HG02852 (cell line): ENCODE measurements at regions not wholly inside any gene's neighbourhood (a gene's known extent, or its start where the extent isn't known, plus 50 kb on each side); places are given as distances from the start of the nearest gene placed in this dataset.
A peak's percentile ranks its signal among the peaks of the same experiment; 100 is the strongest.

Experiments
- ATAC-seq: cut with Tn5 transposase; IDR thresholded peaks from one replicate; pipeline ENCODE4 v1.9.1; 2021; ENCODE audit warnings: mild to moderate bottlenecking, moderate library complexity; ENCODE audit not compliant: unreplicated experiment

DNA sequence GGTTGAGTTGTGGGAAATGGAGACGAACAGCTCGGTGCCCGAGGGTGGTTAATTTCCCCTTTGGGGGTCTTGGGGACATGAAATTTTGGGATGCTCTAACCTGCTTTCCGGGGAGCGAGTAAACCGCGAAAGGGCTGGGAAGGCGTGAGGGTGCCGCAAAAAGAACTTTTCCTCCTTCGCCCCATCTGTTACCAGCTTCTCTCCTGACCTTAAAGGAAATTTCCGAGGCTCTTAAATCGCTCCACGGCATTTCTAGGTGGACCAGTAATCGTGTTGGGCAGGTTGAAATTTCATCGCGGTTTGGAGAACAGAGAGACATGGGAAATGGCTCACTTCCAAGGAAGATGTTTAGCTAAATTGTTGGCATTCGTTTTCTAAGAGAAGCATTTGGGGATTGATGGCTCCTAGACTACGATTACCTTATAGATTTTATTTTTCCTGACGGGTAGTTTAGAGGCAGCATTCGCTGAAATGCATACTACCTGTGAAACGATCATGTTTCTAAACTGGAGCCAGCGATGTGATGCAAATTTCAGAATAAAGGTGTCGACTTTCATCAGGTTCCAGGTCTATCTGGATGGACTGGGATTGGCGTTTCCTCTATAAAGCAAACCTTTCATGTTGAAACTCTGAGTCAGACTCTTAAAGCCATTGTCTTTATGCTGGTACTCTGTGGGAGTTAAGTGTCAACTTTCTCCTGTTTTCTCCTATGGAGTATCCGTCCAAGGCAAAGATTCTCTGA lies 414.5 kb downstream of the PCNX1 start:
- ATAC-seq: no peak

DNA sequence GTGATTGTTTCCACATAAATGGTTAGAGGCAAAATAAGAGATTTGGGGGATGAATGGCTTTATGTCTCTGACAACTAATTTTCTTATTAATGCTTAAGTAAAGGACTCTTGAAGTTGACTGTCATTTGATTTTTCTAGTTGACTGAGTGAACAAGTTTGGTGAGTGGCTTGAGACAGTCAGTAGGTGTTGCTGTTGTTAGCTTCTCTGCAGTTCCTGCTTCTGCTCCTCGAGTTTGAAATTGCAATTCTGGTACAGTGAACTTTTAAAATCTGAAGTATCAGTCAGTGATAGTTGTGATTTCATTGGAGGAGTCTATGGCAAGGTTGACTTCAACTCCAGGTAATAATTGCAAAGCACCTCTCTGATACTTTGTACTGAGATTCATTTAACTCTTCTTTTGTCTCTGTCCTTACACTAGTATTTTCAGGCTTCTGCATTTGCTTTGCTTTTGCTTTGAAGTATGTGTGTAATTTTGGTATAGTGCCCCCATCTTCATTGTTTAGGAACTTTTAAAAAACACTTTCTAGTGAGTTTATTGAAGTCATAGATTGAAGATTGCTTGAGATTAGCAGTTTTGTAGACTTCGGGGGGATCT lies 415.5 kb downstream of the PCNX1 start:
- ATAC-seq: no peak

DNA sequence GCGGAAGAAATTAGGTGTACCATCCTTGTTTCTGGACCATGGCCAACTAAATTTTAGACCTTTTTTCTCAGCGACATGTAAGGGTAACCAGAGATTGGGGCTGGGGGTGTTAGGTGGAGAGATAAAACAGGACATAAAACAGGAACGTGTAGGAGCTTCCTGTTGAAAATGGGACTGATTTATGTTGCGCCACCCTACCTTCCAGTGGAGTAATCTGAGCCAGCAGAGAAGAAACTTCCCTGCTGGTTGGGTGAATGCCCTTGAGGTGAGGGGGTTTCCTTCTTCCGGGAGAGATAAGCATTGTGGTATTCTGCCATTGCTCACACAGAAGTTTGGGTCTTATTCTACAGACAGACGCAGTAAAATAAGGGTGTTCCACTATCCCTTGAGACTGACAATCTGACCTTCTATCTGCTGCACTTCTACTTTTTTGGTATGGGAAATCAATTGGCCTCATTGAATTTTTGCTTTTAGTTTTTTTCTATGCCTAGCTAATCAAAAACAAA lies 417.6 kb downstream of the PCNX1 start:
- no peak for ATAC-seq

DNA sequence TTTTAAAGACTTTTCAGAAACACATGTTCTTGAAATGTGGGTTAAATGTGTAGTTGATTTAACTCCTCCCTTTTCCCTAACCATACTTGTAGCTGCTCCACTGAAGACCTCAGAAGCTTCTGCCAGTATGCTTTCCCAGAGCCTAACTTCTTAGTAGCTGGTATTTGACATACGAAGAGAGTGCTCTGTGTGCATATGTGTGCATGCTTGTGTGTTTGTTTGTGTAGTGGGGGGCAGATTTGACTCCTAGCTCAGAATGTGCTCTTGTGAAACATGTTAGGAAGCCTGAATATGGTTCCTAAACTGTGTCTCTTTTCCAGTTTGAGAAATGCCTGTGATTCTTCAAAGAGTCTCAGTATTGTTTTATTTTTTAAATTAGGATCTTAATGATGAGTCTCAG lies 420.4 kb downstream of the PCNX1 start:
- no peak for ATAC-seq

DNA sequence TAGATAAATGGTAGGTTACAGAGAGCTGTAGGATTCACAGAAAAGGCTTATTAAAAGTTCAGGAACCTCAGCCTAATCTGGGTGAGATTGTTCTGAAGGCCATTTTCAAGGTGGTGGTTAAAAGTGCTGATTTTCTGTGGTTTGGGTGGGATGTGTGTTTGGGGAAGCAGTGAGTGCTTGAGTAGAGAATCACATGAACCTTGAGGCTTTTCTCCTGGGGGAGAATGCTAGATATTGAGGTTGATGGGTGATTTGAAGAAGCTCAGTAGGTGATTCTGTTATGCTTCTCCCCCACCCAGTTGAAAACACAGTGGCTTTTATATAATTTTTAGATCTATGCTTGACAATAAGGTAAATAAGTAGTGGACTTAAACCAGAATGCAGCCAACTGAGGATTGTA lies 420.9 kb downstream of the PCNX1 start:
- ATAC-seq: no peak

DNA sequence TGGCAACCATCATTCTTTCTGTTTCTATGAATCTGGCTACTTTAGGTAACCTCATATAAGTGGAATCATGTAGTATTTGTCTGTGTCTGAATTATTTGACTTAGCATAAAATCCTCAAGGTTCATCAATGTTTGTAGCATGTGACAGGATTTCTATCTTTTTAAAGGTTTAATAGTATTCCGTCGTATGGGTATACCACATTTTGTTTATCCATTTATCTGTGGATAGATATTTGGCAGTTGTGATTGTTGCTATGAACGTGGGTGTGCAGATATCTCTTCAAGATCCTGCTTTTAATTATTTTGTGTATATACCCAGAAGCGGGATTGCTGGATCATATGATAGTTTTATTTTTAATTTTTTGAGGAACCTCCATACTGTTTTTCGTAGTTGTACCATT lies 421.7 kb downstream of the PCNX1 start:
- ATAC-seq: no peak

DNA sequence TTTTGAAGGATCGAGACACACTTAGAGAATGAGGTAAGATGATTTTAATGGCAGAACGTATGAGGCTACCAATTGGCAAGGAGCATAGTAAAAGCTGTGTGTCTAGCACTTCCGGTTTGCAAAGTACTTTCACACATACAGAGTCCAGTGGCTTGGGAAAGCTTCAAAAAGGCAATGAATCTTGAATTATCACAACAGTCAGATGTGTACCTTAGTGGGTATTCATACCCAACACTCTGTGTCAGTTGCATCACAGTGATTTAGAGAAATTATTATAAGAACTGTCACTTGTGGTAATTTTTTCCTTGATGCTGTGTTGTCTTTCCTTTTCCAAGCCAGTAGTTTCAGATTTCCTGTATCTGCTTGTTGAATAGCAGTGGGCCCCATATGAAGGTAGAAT lies 424.1 kb downstream of the PCNX1 start:
- ATAC-seq: no peak

DNA sequence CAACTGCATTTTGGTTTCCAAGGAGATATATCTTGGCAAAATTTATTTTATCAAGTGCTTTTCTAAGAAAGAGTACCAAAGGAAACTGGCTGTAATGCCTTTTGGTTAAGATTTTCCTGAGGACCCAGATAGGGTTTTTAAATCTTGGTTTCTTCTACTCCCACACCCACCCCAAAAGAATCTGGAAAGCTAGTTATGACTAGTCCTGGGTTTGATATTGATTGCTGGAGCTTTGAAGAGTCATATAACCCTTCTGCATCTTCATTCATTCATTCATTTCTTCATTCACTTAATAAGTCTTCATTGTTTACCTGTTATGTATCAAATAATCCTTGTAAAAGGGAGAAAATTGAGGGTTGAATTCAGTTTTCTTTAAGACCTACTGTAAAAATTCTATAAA lies 425.2 kb downstream of the PCNX1 start:
- no peak for ATAC-seq

DNA sequence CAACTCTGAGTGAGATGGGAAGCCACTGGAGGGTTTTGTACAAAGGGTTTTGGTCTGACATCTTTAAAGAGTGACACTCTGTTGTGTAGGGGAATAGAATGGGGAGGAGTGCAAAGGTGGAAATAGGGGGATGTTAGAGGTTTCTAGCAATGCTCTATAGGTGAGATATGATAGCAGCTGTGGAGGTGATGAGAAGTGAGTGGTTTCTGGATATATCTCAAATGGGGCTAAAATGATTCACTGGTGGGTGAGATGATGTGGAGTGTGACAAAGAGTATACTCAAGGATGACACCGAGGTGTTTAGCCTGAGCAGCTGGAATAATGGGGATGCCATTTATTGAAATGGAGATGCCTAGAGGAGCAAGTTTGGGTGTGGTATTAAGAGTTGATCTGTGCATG lies 426.4 kb downstream of the PCNX1 start:
- ATAC-seq: no peak

DNA sequence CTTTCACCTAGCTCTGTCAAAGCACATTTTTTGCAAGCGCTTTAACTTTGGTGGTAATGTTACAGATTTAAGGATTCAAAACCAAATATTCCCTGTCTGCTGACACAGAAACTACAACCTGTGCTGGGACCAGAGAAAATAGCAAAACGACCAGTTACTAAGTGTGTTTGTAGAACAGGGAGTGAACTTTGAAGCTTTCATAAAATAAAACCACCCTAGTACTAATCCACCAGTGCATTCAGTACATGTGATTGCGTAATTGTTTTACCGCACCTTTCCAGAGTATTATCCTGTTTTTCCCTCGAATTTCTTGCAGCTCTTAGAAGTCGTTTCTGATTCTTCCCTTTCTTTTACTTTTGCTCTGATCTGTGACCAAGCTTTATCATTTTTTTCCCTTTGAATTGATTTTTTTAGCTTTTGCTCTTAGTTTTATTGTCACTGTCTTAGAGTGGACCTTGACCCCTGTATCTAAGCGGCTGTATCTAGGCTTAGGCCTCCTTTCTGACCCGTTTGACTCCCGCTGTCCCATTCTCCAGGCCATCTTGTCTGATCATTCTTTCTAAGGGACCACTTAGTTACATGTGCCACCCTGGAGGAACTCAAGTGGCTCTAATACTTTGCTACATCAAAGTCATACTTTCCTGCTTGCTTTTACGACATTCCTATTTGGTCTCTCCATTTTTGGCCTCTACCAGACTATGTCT lies 429.4 kb downstream of the PCNX1 start:
- ATAC-seq: no peak

DNA sequence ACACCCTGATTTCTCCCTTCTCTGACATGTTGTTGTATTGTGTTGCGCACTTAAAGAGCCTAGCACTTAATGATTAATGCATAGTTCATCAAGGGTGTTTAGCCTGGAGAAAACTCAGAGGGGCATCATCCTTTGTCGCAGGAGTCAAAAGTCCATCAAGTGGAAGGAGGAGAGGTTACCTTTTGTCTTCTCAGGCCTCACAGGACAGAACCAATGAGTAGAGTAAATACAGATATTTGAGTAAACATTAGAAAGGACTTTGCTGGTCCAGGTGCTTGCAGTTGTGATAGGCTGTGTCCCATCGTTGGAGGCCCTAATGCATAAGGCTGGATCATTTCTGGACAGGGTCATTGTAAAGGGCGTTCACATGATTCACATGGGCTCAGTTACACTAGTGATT lies 430.9 kb downstream of the PCNX1 start:
- ATAC-seq: no peak

DNA sequence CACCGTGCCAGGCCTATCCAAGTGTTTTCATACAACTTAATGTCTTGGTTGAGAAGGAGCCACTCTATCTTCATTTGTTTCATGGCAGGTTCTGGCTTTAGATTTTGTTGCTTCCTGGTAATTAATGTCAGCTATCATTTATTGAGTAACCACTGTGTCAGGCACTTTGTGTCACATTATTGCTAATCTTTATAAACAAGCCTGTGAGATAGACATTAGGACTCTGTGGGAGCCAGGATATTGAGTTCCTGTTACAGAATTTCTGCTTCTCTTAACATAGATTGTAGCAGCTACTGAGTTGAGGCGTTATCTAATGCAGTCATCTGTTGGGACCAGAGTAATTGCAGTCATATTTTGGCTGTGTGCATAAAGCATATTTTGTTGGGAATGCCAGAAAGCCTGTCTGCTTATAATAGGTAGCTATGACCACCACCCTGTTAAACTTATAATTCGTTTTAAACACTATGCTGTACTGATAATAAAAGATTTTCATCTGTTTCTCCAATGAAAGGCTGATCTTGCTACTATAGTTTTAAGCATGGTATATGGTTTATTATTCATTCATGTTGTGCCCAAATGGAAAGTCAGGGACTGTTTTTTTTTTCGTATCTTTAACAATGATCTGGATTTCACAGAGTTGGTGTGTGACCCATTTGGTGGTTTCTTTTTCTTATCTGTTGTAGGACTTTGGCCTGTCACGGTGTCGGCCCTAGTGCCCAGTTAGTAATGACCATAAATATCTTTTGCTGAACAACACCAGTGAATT lies 432.6 kb downstream of the PCNX1 start:
- no peak for ATAC-seq

DNA sequence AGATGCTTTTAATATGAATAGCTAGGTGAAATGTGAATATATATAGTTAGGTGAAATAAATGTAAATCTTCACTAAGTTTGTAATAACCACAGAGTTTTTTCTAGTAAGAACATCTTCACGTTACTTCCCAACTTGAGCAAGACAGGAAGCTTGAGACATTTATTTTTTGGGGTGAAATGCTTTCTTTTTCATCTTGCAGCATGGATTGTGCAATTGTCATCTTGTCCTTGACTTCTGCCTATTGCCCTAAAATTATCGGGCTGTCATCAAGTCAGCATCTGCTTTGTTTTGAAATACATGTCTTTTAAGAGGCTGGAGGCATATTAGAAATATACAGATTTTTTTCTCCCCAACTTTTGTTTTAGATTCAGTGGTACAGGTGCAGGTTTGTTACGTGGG lies 433.9 kb downstream of the PCNX1 start:
- ATAC-seq: no peak

DNA sequence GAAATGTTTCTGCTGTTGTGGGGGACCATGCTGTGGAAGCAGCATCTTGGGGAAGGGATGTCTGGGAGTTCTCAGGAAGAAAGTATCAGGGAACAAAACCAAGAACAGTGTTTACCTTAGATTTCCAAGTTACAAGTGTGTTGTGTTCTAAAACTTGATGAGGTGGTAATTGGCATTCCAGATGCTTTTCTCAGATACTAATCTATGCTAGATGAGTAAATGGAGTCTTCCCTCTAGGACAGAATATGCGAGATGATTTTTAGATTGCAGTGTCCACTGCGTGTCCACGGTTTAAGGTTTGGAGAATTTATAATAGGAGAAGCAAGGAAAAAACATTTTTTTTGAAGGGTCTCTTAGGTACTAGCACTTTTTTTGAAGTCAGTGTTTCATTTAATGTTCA lies 436.5 kb downstream of the PCNX1 start:
- no peak for ATAC-seq

DNA sequence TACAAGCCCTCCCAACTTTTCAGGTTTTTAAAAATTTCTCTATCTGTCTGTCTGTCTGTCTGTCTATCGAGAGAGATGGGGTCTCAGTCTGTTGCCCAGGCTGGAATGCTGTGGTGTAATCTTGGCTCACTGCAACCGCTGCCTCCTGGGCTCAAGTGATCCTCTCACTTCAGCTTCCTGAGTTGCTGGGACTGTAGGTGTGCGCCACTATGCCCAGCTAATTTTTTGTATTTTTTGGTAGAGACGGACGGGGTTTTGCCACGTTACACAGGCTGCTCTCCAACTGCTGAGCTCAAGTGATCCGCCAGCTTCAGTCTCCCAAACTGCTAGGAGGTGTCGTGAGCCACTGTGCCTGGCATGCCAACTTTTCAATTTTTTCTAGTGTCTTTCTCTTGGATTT lies 437.2 kb downstream of the PCNX1 start:
- no peak for ATAC-seq

DNA sequence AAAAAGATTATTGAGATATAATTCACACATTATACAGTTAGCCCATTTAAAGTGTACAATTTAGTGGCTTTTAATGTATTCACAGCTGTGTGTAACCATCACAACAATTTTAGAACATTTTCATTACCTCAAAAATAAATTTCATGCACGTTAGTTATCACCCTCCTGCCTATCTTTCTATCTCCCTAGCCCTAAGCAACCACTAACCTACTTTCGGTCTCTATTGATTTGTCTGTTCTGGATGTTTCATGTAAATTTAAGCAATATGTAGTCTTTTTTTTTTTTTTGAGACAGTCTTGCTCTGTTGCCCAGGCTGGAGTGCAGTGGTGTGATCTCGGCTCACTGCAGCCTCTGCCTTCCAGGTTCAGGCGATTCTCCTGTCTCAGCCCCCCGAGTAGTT lies 439.4 kb downstream of the PCNX1 start:
- peak; percentile 50 for ATAC-seq

DNA sequence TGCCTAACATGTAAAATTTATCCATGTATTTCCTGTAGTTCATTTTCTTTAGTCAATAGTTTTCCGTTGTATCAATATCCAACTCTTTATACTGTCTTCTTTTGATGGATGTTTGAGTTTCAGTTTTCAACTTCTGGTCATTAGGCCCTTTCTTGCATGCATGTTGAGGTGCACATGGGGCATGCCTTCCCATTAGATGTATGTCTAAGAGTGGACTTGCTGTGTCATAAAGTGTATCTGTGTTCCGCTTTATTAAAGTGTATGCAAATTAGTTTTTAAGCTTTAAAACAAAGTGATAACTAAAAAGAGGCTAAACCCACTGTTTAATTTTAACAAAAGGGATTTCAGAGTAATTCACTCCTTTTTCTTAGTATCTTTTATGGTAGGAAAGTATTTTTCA lies 441.1 kb downstream of the PCNX1 start:
- ATAC-seq: no peak

DNA sequence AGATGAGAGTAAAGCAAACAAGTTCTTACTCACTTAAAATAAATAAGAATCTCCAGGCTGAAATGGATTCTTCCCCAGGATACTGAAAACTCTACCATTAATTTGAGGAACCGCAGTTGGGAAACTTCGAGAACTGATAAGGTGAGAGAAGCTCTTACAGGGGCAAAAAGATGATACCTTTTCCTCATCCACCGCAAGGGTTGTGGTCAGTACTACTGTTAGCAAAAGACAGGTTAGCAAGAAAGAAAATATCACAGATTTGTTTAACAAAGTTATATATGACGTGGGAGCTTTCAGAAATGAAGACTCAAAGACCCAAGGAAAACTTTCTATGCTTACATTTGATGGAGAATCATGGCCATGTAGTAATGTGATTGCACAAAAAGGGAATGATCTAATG lies 441.6 kb downstream of the PCNX1 start:
- no peak for ATAC-seq

DNA sequence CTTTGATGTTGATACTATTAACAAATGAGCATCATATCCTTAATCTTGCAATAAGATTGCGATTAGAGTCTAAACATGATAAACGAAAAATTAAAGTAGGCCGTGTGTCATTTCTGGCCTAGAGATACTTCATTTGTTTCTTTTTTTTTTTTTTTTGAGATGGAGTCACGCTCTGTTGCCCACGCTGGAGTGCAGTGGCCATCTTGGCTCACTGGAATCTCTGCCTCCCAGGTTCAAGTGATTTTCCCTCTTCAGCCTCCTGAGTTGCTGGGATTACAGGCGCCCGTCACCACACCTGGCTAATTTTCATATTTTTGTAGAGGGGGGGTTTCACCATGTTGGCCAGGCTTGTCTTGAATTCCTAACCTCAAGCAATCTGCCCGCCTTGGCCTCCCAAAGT lies 446.9 kb downstream of the PCNX1 start:
- ATAC-seq: no peak

DNA sequence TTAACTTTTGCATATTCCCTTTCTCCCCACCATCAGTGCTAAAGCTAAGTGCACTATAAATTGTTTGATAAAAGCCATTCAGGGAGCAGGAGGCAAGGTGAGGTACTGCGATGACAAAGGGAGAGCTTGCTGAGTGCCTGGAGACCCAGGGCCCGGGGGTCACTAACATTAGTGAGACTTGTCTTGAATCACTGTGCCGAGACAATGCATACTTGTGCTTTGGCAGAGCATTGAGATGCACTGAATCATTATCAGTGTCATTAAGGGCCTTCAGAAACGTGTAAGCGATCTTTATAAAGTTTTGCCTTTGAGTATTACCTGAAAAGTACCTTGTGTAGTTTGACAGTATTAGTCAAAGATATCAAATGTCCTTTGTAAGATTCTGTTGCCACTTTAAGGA lies 447.5 kb downstream of the PCNX1 start:
- no peak for ATAC-seq
